Colon (tissue), 2 donors: ENCODE measurements at regions not wholly inside any gene's neighbourhood (a gene's known extent, or its start where the extent isn't known, plus 50 kb on each side); places are given as distances from the start of the nearest gene placed in this dataset.
A peak's percentile ranks its signal among the peaks of the same experiment; 100 is the strongest.

Experiments used
- FAIRE-seq: peaks from 2 replicates; lab custom pipeline; 2012; peaks lifted over from hg19 to GRCh38; lab: Jason Lieb, UNC
- donor health status: control.
- donor health status: control.

DNA sequence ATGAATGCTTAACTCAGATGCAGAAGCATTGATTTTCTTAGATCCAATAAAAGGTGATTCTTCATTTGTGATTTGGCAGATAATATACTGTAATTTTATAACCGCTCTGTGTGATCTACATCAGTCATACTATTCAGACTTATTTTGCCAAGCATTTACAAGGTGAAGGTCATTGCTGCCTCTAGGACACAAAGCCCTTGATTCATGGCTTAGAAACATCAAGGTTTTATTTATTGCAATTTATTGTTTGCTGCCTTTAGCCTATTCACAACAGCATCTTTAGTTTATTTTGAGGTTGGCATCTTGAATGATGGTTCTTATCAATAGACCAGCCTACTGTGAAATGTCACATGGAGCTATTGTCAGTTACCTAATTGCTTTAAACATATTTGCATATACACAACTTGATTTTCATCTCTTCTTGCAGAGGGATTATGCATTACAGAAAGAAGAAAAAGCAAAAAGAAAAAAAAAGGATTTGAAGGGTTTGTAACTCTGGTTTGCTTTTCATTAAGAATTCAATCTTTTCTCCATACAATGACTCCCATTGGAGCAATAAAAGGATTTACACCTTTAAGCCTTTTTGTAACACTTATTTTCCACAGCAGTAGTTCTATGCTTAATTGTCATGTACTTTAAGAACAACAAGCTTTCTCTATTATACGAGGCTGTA lies 1371.6 kb upstream of the CELF2 start:
- FAIRE-seq = no peak

DNA sequence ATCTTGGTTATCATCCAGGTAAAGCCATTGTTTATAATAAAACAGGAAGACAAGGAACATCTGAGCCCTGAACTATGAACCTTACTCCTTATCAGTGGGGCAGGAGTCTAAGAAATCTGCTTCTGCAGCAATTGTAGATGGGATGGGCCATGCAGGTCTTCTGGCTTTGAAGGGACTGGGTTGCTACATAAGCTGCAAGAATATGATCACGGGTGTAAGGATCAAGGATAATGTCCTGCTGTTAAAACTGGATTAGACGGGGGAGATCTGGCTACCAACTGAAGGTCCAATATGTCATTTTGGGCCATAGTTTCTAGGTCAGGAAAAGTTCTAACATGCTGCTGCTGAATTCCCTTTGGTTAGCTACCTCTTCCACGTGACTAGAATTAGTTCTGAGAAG lies 1363.4 kb upstream of the CELF2 start:
- no peak for FAIRE-seq

DNA sequence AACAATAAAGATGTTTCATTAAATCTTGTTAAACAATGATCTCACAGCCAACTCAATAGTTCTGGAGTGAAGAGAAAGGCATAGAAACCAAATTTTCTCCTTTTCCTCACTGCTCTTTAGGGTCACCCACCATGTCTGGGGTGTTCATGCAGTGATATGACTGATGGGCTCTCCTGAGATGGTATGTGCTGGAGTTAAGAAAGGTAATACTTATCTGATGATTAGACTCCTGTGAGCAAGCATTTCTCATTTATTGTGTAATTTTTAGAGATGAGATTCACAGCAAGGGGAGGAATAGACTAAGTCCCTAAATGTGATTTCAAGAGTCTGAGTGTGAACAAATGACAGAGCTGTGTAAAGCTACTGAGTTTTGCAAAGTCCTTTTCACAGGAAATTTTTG lies 1361.3 kb upstream of the CELF2 start:
- no peak for FAIRE-seq

DNA sequence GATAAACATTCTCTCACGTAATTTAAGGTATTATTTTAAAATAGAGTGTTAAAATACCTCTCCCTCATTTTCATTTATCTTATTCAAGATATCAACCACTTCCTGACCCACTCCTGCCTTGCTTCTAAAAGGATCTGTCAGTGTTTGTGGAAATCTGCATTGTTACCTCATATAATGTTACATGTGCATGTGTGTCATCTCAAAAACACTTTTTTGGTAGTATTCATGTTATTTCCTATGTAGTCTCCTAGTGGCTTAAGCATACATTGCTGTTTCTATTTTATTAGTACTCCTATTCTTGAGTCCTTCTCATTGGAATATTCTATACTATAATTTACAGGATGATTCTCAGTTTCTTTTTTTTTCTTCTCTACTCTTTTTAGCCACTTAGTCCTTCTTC lies 1360.7 kb upstream of the CELF2 start:
- FAIRE-seq = no peak

GRCh38 chr10:9657530-9657929 lies 1360.1 kb upstream of the CELF2 start:
- FAIRE-seq = no peak

- FAIRE-seq = no peak
Measured at GRCh38 chr10:9668411-9668810, 1349.3 kb upstream of the CELF2 start.

- no peak for FAIRE-seq
Measured at GRCh38 chr10:9670911-9671310, 1346.8 kb upstream of the CELF2 start.

DNA sequence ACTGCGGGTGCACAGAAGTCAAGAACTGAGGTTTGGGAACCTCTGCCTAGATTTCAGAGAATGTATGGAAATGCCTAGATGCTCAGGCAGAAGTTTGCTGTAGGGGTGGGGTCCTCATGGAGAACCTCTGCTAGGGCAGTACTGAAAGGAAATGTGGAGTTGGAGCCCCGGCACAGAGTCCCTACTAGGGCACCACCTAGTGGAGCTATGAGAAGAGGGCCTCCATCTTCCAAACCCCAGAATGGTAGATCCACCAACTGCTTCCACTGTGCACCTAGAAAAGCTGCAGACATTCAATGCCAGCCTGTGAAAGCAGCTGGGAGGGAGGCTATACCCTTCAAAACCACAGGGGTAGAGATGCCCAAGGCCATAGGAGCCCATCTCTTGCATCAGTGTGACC lies 1336.0 kb upstream of the CELF2 start:
- no peak for FAIRE-seq

DNA sequence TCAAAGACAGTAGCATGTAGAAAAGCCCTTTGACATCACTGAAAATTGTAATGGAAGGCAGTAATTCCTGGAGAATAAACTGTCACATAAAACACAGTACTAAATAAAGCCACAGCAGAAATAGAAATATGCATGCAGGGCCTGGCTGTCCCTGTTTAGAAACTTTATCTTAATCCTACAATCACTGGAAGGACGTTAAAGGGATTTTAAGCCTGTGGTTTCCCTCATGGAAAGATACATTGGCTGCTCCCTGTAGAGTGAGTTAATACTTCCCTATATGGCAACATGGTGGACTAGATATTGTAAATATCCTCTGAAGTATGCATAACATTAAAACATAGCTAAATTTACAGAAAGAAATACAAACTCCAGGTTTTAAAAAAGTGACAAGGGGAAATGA lies 1334.9 kb upstream of the CELF2 start:
- FAIRE-seq = no peak

- peak; percentile 55 for FAIRE-seq
Measured at GRCh38 chr10:9684186-9684585, 1333.5 kb upstream of the CELF2 start.

DNA sequence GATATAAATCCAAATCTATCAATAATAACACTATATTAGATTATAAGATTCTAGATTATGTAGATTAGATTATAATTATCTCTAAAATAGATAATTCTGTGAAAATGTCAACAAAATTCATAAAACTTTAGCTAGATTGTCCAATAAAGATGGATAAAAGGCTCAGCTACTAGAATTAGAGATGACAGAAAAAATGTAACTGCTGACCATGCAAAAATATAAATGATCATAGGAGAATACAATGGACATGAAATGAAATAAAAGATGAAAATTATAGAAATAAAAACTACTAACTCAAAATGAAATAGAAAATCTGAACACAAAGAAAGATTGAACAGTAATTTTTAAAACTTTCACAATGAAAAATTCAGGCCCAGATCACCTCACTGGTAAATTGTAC lies 1332.1 kb upstream of the CELF2 start:
- peak; percentile 31 for FAIRE-seq

DNA sequence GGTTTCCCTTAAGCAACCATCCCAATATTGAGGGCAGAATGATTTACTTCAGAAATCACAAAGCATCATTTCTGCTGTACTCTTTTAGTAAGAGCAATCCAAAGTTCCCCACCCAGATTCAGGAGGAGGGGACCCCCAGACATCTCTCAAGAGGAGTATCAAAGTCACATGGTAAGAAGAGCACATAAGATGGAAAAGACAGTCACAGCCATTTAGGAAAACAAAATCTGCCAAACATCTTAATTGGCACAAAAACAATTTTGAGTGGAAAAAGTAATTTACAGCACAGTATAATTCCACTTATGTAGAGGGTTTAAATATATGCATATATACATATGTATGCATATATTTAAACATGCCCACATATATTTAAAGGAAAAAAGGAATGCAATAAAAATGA lies 1329.0 kb upstream of the CELF2 start:
- FAIRE-seq = no peak

DNA sequence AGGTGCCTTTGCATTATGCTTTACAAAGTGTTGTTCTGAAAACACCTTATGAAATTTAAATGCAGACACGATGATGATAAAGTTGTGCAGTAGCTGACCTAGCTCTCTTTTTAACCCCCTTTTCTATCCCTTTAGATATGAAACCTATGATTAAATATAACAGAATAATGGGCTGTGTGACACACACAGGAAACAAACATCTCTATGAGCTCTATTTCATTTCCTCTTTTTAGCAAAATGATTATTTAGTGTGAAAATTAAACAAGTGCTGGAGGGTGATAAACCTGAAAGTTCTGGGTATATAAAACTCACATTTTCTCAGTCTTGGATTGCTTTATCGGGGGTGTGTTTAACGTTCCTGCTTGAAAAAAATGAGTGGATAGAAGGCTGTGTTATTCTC lies 1310.5 kb upstream of the CELF2 start:
- FAIRE-seq = no peak

DNA sequence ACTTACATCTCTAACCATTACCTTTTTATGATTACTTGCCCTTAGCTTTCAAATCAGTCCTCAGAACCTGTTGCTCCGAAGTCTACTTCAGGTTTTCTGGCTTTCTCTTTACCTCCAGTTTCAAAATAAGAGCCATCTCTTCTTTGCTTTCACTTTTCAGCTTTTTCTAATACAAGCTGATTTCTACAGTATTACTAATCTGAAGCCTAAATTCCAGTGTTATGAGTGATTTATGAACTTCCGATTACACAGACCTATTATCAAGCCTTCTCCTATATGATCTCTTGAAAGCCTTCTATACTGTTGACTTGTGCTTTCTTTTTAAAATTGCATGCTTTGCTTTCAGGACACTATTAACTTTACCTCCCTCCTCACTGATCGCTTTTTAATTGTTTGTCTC lies 1307.8 kb upstream of the CELF2 start:
- FAIRE-seq = no peak

GRCh38 chr10:9712393-9712792 lies 1305.3 kb upstream of the CELF2 start:
- no peak for FAIRE-seq

- FAIRE-seq = no peak
Measured at GRCh38 chr10:9719246-9719645, 1298.4 kb upstream of the CELF2 start.

GRCh38 chr10:9733766-9734165 lies 1283.9 kb upstream of the CELF2 start:
- FAIRE-seq = no peak

DNA sequence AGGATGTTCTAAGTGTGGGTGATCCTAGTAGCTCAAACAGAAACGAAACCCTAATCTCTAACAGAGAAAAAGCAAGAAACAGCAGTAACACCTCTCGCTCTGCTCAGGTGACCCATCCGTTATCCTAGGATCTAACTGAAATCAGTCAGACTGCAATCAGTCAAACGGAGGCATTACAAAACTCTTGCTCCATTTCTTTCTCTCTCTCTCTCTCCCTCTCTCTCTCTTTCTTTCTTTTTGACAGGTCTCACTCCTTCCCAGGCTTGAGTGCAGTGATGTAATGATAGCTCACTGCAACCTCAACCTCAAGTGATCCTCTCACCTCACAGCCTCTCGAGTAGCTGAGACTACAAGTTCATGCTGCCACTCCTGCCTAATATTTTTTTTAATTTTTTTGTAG lies 1283.5 kb upstream of the CELF2 start:
- no peak for FAIRE-seq

DNA sequence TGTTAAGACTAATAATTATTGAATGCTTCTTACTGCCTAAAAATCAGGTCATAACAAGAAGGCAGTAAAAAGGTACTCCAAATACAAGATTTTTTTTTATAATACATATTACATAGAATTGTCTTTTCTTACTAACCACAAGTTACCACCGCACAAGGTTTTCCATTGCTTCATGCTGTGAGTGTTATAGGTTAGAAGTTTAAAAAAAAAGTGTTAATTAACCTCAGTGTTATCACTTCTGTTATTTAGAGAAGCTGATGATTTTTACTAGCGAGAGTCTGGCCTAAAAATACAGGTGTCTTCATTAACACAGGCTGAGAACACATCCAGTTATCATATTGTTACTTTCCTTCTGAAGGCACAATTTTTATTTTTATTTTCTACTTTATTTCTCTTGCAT lies 1281.9 kb upstream of the CELF2 start:
- no peak for FAIRE-seq

- FAIRE-seq = no peak
Measured at GRCh38 chr10:9743639-9744038, 1274.0 kb upstream of the CELF2 start.

DNA sequence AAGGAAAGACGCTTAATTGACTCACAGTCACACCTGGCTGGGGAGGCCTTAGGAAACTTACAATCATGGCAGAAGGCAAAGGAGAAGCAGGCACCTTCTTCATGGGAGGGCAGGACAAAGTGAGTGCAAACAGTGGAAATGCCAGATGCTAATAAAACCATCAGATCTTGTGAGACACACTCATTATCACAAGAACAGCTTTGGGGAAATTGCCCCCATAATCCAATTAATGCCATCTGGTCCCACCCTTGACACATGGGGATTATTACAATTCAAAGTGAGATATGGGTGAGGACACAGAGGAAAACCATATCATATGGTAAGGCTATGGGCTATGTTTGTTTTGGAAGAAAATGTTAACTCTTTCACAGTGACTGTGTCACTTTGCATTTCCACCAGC lies 1272.5 kb upstream of the CELF2 start:
- FAIRE-seq = no peak

- FAIRE-seq = no peak
Measured at GRCh38 chr10:9757176-9757575, 1260.5 kb upstream of the CELF2 start.

DNA sequence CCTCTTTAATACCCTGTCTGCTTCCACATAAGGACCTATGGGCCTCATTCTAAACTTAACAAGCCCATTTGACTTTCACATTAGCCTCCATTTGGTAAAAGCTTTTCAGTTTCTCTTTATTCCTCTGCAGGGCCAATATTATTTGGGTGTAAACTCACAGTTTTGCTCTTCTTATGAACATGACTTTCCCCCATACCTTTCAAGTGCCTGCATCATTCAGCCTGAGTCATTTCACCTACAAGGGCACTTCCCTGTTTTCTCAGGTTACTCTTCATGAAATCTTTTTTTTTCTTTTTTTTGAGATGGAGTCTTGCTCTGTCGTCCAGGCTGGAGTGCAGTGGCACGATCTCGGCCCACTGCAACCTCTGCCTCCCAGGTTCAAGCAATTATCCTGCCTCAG lies 1258.1 kb upstream of the CELF2 start:
- FAIRE-seq = no peak

DNA sequence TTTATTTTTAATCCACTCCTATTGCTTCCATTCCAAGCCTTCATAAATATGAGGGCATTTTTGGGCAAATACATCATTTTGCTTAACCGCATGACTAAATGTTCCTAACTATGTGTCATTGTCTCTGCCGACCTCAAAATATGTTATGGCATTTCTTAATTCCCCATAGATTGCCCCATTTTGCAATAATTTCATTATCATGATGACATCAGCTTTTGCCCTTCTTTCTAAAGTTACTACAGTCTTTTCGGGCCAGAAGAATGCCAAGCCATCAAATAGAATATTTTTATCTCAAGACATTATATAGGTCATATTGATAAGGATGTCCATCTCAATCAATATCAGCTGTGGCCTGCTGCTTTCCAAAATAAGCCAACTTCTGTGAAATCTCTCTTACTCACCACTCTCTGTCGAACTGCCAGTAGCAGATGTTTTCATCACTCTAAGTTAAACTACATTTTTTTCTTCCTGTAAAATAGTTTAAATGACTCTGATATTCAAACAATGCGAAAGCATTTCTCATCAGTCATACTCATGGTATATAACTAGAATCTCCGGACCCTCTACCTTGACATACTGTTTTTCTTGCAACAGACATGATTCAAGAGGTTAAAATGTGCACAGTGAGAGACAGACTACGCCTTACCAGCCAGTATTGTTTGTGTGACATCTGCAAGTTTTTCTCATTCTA lies 1254.6 kb upstream of the CELF2 start:
- FAIRE-seq = no peak
